ENCODE measurements at regions not wholly inside any gene's neighbourhood (a gene's known extent, or its start where the extent isn't known, plus 50 kb on each side); places are given as distances from the start of the nearest gene placed in this dataset.

DNA sequence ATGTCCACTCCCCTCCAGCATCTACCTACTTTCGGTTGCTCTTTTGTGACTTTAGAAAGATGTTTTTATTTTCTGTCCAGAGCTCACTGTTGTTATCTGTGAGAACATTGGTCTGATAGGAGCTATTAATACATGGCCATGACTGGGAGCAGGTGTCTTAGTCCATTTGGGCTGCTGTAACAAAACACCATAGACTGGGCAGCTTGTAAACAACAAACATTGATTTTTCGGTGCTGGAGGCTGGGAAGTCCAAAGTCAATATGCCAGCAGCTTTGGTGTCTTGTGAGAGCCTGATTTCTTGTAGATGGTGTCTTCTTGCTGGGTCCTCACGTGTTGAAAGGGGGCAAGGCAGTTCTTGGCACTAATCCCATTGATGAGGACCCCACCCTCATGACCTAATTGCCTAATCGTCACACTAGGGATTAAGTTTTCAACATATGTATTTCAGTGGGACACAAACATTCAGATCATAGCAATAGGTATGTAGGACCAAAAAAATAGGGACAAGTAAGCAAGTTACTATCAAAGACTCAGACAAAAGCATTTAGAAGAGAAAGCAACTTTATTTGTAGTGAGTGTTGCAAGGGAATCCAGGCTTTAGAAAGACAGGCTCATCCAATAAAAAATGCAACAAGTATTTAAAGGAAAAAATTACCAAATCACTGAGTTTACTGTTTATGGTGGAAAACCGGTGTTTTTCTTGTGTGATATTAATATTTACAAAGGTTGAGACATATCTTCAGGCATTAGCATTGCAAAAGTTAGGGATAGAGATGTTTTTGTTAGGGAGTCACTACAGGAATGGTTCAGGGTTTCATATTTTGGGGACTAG lies 55.2 kb upstream of the WDR26 start:
- ATAC-seq, result no peak
- Histone ChIP-seq H3K27ac (no peak overlapping the region), H3K4me3 (no peak overlapping the region), H3K4me2 (no peak overlapping the region), H3K9me3 (no peaks in the 10 kb centered on the region), H3K4me1 (no peaks in the 10 kb centered on the region)
- no peak for DNase-seq (ENCODE audit: low read depth in 1 of 2, low spot score in 1 of 2)
- FAIRE-seq, result no peak
- POLR2A ChIA-PET, result no interaction called here
- CTCF ChIA-PET, result interaction anchor here (1.1 to 2.0 kb wide), 3 partner anchors 12 to 32 kb away, joined by 3 to 7 read pairs (median 4); no protein-coding TSS in a partner anchor
- WGBS (ENCODE audit: missing lambda C conversion rate), result 35% methylated on average over 5 of the region's 5 CpGs
- TF ChIP-seq HOXA7 (CRISPR knock-in tag; IDR thresholded peaks at IDR 0.05) (no peak), CBX2 (IDR thresholded peaks at IDR 0.05; ENCODE audit: borderline replicate concordance, low read depth) (no peak), ZNF302 (CRISPR knock-in tag; IDR thresholded peaks at IDR 0.05) (no peak), NFE2L2 (conservative IDR thresholded peaks at IDR 0.05; ENCODE audit: low read length) (no peak), KDM1A (IDR thresholded peaks at IDR 0.05; ENCODE audit: low read depth) (no peak), JUN (IDR thresholded peaks at IDR 0.05) (no peak), EP300 (IDR thresholded peaks at IDR 0.05) (no peak)
- TF ChIP-seq, protein P1, sequence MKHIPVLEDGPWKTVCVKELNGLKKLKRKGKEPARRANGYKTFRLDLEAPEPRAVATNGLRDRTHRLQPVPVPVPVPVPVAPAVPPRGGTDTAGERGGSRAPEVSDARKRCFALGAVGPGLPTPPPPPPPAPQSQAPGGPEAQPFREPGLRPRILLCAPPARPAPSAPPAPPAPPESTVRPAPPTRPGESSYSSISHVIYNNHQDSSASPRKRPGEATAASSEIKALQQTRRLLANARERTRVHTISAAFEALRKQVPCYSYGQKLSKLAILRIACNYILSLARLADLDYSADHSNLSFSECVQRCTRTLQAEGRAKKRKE (CRISPR knock-in tag; IDR thresholded peaks at IDR 0.05; ENCODE audit: low read depth), result no peak

GRCh38 chr1:224490549-224491537 lies 56.2 kb upstream of the WDR26 start:
- WGBS (ENCODE audit: missing lambda C conversion rate), result 87% methylated on average over 7 of the region's 7 CpGs
- TF ChIP-seq EHF (CRISPR knock-in tag; IDR thresholded peaks at IDR 0.05) (no peak), HMGXB4 (CRISPR knock-in tag; IDR thresholded peaks at IDR 0.05; ENCODE audit: borderline replicate concordance) (no peak), CEBPB (IDR thresholded peaks at IDR 0.05) (no peak), NFE2L2 (conservative IDR thresholded peaks at IDR 0.05; ENCODE audit: low read length) (no peak), SREBF2 (IDR thresholded peaks at IDR 0.05) (no peak), CBX8 (IDR thresholded peaks at IDR 0.05) (no peak)
- TF ChIP-seq, protein P2, sequence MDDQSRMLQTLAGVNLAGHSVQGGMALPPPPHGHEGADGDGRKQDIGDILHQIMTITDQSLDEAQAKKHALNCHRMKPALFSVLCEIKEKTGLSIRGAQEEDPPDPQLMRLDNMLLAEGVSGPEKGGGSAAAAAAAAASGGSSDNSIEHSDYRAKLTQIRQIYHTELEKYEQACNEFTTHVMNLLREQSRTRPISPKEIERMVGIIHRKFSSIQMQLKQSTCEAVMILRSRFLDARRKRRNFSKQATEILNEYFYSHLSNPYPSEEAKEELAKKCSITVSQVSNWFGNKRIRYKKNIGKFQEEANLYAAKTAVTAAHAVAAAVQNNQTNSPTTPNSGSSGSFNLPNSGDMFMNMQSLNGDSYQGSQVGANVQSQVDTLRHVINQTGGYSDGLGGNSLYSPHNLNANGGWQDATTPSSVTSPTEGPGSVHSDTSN (IDR thresholded peaks at IDR 0.05), result no peak
- H3K4me3 ChIP-seq, result no peak overlapping the region
- no peak overlapping the region for H3K4me2 ChIP-seq
- no peaks in the 10 kb centered on the region for H3K9me3 ChIP-seq
- H3K27ac ChIP-seq, result no peak overlapping the region
- FAIRE-seq (no peak), ATAC-seq (no peak), DNase-seq (ENCODE audit: low read depth in 1 of 2, low spot score in 1 of 2) (no peak)
- no peaks in the 10 kb centered on the region for H3K4me1 ChIP-seq
- ChIA-PET CTCF (no interaction called here), POLR2A (no interaction called here)

DNA sequence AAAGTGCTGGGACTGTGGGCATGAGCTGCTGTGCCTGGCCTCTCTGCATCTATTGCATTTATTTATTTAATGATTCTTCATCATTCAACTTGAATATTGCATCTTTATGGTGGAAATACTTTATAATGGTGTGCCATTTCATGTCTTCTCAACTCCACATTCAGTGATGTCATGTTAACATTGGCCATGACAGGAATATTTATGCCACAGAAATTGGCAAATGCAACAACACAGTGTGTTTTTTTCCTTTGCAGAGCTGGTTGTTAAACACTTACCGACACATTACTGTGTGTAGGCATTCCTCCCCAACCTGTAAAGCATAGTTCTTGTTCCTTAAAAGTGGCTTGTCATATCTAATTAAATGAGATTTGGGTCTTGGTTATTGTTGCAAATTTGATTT lies 57.4 kb upstream of the WDR26 start:
- POLR2A ChIA-PET, result no interaction called here
- no peak for FAIRE-seq
- TF ChIP-seq FOXS1 (CRISPR knock-in tag; IDR thresholded peaks at IDR 0.05), result no peak
- no peak for TF ChIP-seq JUNB (IDR thresholded peaks at IDR 0.05)
- no peak for TF ChIP-seq JUN (IDR thresholded peaks at IDR 0.05)
- TF ChIP-seq POLR2AphosphoS2 (conservative IDR thresholded peaks at IDR 0.05; ENCODE audit: low read length), result no peak
- no peak for TF ChIP-seq EHMT2 (IDR thresholded peaks at IDR 0.05; ENCODE audit: low read depth)
- TF ChIP-seq FOSB (CRISPR knock-in tag; IDR thresholded peaks at IDR 0.05), result no peak
- no peak for TF ChIP-seq MYC (IDR thresholded peaks at IDR 0.05; ENCODE audit: borderline replicate concordance, low read length)
- no peak for TF ChIP-seq SMC3 (IDR thresholded peaks at IDR 0.05)
- TF ChIP-seq RNF2 (IDR thresholded peaks at IDR 0.05; ENCODE audit: borderline replicate concordance, low read depth), result no peak
- no peak for TF ChIP-seq TFCP2L1 (CRISPR knock-in tag; IDR thresholded peaks at IDR 0.05)
- no peak for TF ChIP-seq RFX5 (IDR thresholded peaks at IDR 0.05)
- no peak for TF ChIP-seq GATA3 (IDR thresholded peaks at IDR 0.05; ENCODE audit: borderline replicate concordance)
- TF ChIP-seq USF2 (IDR thresholded peaks at IDR 0.05), result no peak
- TF ChIP-seq MAZ (IDR thresholded peaks at IDR 0.05; ENCODE audit: borderline replicate concordance, low read depth, low read length), result no peak

More for the DNA sequence above, 57.4 kb upstream of the WDR26 start:
- no peak for DNase-seq (ENCODE audit: low read depth in 1 of 2, low spot score in 1 of 2)
- H3K4me1 ChIP-seq, result no peaks in the 10 kb centered on the region
- CTCF ChIA-PET, result no interaction called here
- H3K4me2 ChIP-seq, result no peak overlapping the region
- WGBS (ENCODE audit: missing lambda C conversion rate), result 62% methylated on average over 1 of the region's 1 CpG
- no peak overlapping the region for H3K4me3 ChIP-seq
- ATAC-seq, result no peak
- 0 out of 3 replicates have a peak, but pooled peaks cover 3% of the 10 kb centered on the region for H3K9me3 ChIP-seq
- H3K27ac ChIP-seq, result no peak overlapping the region

All from A549 (cell line).